ENCODE measurements at regions not wholly inside any gene's neighbourhood (a gene's known extent, or its start where the extent isn't known, plus 50 kb on each side); places are given as distances from the start of the nearest gene placed in this dataset.
"Not testable (repeated sequence)": the region's sequence is repeated elsewhere in the genome, so short reads cannot be mapped to it uniquely, and the experiment has no call there.

GRCh38 chr12:96085475-96085874, 50.1 kb upstream of the LTA4H start:
- WGBS, 3 donors = 93 to 100% (median 99%) methylated on average over 1 of the region's 1 CpG
- Histone ChIP-seq H3K9me3 (no peaks in the 10 kb centered on the region), H3K36me3 (ENCODE audit: insufficient read depth in 1 of 2, low read depth in 1 of 2) (no peaks in the 10 kb centered on the region), H3K27ac (no peak overlapping the region), H3K4me1 (no peaks in the 10 kb centered on the region), H3K27me3 (ENCODE audit: insufficient read depth in 3 of 3, low read length in 2 of 3) (no peaks in the 10 kb centered on the region), H3K4me3 (no peak overlapping the region)
- intact Hi-C loops (cut with DNase I) = no loop called here
- TF ChIP-seq, protein P1, sequence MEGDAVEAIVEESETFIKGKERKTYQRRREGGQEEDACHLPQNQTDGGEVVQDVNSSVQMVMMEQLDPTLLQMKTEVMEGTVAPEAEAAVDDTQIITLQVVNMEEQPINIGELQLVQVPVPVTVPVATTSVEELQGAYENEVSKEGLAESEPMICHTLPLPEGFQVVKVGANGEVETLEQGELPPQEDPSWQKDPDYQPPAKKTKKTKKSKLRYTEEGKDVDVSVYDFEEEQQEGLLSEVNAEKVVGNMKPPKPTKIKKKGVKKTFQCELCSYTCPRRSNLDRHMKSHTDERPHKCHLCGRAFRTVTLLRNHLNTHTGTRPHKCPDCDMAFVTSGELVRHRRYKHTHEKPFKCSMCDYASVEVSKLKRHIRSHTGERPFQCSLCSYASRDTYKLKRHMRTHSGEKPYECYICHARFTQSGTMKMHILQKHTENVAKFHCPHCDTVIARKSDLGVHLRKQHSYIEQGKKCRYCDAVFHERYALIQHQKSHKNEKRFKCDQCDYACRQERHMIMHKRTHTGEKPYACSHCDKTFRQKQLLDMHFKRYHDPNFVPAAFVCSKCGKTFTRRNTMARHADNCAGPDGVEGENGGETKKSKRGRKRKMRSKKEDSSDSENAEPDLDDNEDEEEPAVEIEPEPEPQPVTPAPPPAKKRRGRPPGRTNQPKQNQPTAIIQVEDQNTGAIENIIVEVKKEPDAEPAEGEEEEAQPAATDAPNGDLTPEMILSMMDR (IDR thresholded peaks at IDR 0.05) = no peak
- ATAC-seq (no peak), DNase-seq (no peak)

DNA sequence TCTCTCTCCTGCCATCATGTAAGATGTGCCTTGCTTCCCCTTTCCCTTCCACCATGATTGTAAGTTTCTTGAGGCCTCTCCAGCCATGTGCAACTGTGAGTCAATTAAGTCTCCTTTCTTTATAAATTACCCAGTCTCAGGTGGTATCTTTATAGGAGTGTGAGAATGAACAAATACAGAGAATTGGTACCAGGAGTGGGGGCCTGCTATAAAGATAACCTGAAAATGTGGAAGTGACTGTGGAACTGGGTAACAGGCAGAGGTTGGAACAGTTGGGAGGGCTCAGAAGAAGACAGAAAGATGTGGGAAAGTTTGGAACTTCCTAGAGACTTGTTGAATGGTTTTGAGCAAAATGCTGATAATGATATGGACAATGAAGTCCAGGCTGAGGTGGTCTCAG, 50.8 kb upstream of the LTA4H start:
- H3K36me3 ChIP-seq (ENCODE audit: insufficient read depth in 1 of 2, low read depth in 1 of 2); intact Hi-C loops (cut with DNase I); H3K27ac ChIP-seq; H3K9me3 ChIP-seq; H3K4me1 ChIP-seq; H3K4me3 ChIP-seq; ATAC-seq; H3K27me3 ChIP-seq (ENCODE audit: insufficient read depth in 3 of 3, low read length in 2 of 3); DNase-seq: not testable (repeated sequence)

DNA sequence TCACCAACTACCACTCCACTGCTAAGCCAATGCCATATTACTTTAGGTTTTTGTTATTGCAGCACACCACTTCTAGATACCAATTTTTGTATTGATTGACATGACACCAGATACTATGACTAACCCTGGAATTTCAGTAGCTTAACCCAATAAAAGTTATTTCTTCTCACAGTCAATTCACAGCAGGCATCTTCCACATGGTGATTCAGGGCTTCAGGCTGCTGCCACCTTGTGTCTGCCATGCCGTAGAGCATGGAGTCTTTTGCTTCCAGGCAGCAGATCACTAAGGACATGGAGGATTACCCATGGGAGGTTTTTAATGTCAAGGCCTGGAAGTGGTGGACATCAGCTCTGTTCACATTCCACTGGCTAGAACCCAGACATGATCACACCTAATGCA, 56.4 kb upstream of the LTA4H start:
- WGBS, 3 donors = 74 to 89% (median 84%) methylated on average over 1 of the region's 1 CpG
- Histone ChIP-seq H3K27me3 (ENCODE audit: insufficient read depth in 3 of 3, low read length in 2 of 3) (no peaks in the 10 kb centered on the region), H3K4me3 (no peak overlapping the region), H3K36me3 (ENCODE audit: insufficient read depth in 1 of 2, low read depth in 1 of 2) (no peaks in the 10 kb centered on the region), H3K4me1 (no peaks in the 10 kb centered on the region), H3K27ac (no peak overlapping the region), H3K9me3 (no peaks in the 10 kb centered on the region)
- no peak for ATAC-seq
- intact Hi-C loops (cut with DNase I) = no loop called here
- DNase-seq = no peak
- TF ChIP-seq, protein P1 (IDR thresholded peaks at IDR 0.05) = no peak

DNA sequence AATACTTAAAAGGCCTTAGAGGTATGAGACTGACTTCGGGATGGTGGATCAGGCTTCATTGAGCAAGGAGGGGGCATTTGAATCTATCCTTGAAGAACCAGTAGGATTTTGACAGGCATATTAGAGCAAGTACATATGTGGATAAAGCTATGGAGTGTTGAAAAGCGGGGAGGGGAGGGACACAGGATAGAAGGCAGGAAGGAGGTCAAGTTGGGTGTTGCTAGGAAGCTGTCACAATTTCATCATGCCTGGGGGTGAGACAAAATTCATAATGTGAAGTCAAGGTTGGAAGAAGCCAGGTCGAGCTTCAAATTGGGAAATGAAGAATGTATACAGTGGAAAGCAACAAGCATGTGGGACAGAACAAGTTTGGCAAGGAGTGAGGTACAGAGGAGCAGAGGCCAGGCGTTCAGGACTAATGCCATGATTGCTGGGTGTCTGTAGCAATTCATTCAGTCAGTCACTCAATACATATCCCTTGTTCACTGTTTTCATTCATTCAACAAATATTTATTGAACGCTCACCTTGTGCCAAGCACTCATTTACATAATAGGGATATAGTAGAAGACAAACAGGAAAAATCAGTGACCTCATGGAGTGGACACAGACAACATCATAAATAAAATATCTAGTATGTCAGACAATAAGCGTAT, 58.3 kb upstream of the LTA4H start:
- H3K36me3 ChIP-seq (ENCODE audit: insufficient read depth in 1 of 2, low read depth in 1 of 2) = no peaks in the 10 kb centered on the region

GRCh38 chr12:96094201-96094600, 58.8 kb upstream of the LTA4H start:
- no peak overlapping the region for H3K4me3 ChIP-seq
- ATAC-seq (no peak), DNase-seq (no peak)
- H3K36me3 ChIP-seq (ENCODE audit: insufficient read depth in 1 of 2, low read depth in 1 of 2) = no peaks in the 10 kb centered on the region
- no peaks in the 10 kb centered on the region for H3K4me1 ChIP-seq
- H3K27ac ChIP-seq = no peak overlapping the region
- no peaks in the 10 kb centered on the region for H3K9me3 ChIP-seq
- intact Hi-C loops (cut with DNase I) = no loop called here
- 22 to 27% (median 24%) methylated on average over 4 of the region's 4 CpGs for WGBS, 3 donors
- TF ChIP-seq, protein P1 (IDR thresholded peaks at IDR 0.05) = no peak
- no peaks in the 10 kb centered on the region for H3K27me3 ChIP-seq (ENCODE audit: insufficient read depth in 3 of 3, low read length in 2 of 3)

More for the DNA sequence above, 58.3 kb upstream of the LTA4H start:
- intact Hi-C loops (cut with DNase I) = no loop called here
- Histone ChIP-seq H3K27me3 (ENCODE audit: insufficient read depth in 3 of 3, low read length in 2 of 3) (no peaks in the 10 kb centered on the region), H3K4me1 (no peaks in the 10 kb centered on the region), H3K9me3 (no peaks in the 10 kb centered on the region), H3K4me3 (no peak overlapping the region), H3K27ac (no peak overlapping the region)
- TF ChIP-seq, protein P1 (IDR thresholded peaks at IDR 0.05) = no peak
- ATAC-seq (no peak), DNase-seq (no peak)
- 66 to 70% (median 70%) methylated on average over 6 of the region's 6 CpGs for WGBS, 3 donors
